C4-2B (cell line): ENCODE measurements at regions not wholly inside any gene's neighbourhood (a gene's known extent, or its start where the extent isn't known, plus 50 kb on each side); places are given as distances from the start of the nearest gene placed in this dataset.

Experiments
- H3K27ac ChIP-seq: fragments of 450-650 bp; 2 replicates; pipeline ENCODE4 v1.5.1; 2017
- CTCF ChIP-seq: fragments of 450-650 bp; conservative IDR thresholded peaks from 2 replicates; pipeline ENCODE4 v1.5.1; 2017; ENCODE audit warnings: mild to moderate bottlenecking
- ZFX ChIP-seq: fragments of 450-650 bp; IDR thresholded peaks from 2 replicates; pipeline ENCODE4 v1.6.1; 2017

- TF ChIP-seq ZFX (no peak), CTCF (no peak)
- H3K27ac ChIP-seq, result no peak overlapping the region
These were observed 194.4 kb downstream of the KIF26A start for GRCh38 chr14:104332634-104333270.

GRCh38 chr14:104333646-104334423, 195.4 kb downstream of the KIF26A start:
- no peak overlapping the region for H3K27ac ChIP-seq

GRCh38 chr14:104334424-104335161, 196.2 kb downstream of the KIF26A start:
- no peak overlapping the region for H3K27ac ChIP-seq
- TF ChIP-seq CTCF (no peak), ZFX (no peak)

More at GRCh38 chr14:104333646-104334423, 195.4 kb downstream of the KIF26A start:
- TF ChIP-seq ZFX (no peak), CTCF (no peak)

- no peak overlapping the region for H3K27ac ChIP-seq
- TF ChIP-seq CTCF, result no peak
- TF ChIP-seq ZFX, result no peak
These were observed 196.8 kb downstream of the KIF26A start for GRCh38 chr14:104335176-104335575.

GRCh38 chr14:104335611-104336010, 197.2 kb downstream of the KIF26A start:
- TF ChIP-seq CTCF, result no peak
- TF ChIP-seq ZFX, result no peak
- no peak overlapping the region for H3K27ac ChIP-seq

GRCh38 chr14:104337351-104337750, 199.0 kb downstream of the KIF26A start:
- TF ChIP-seq CTCF (no peak), ZFX (no peak)
- no peak overlapping the region for H3K27ac ChIP-seq

- H3K27ac ChIP-seq, result no peak overlapping the region
- no peak for TF ChIP-seq CTCF
- TF ChIP-seq ZFX, result no peak
These were observed 201.0 kb downstream of the KIF26A start for GRCh38 chr14:104339361-104339760.
